Esophagus muscularis mucosa (tissue), 4 donors: ENCODE measurements at regions not wholly inside any gene's neighbourhood (a gene's known extent, or its start where the extent isn't known, plus 50 kb on each side); places are given as distances from the start of the nearest gene placed in this dataset.

Experiments used
- EP300 ChIP-seq: sonication (generic); formaldehyde crosslinking; IDR thresholded peaks from one replicate; pipeline ENCODE4 v1.6.1; 2017; ENCODE audit warnings: antibody characterized with exemption
- POLR2A ChIP-seq: fragments of 450-650 bp; IDR thresholded peaks from one replicate; pipeline ENCODE4 v1.6.1; 2017; ENCODE audit warnings: antibody characterized with exemption, moderate library complexity, mild to moderate bottlenecking, low read depth
- POLR2AphosphoS5 ChIP-seq, 2 donors: sonication (generic); formaldehyde crosslinking; IDR thresholded peaks; one replicate each; pipeline ENCODE4 v1.6.1; 2017; ENCODE audit warnings: antibody characterized with exemption in 2 of 2
- TF ChIP-seq, protein P1 (sequence below), 3 experiments: fragments of 200-600 bp in 2 of 3; fragments of 450-650 bp in 1 of 3; sonication (generic) in 2 of 3; IDR thresholded peaks; one replicate each; pipeline ENCODE4 v1.5.1; 2017 to 2019; ENCODE audit warnings: antibody characterized with exemption in 3 of 3, mild to moderate bottlenecking in 2 of 3, moderate library complexity in 1 of 3

DNA sequence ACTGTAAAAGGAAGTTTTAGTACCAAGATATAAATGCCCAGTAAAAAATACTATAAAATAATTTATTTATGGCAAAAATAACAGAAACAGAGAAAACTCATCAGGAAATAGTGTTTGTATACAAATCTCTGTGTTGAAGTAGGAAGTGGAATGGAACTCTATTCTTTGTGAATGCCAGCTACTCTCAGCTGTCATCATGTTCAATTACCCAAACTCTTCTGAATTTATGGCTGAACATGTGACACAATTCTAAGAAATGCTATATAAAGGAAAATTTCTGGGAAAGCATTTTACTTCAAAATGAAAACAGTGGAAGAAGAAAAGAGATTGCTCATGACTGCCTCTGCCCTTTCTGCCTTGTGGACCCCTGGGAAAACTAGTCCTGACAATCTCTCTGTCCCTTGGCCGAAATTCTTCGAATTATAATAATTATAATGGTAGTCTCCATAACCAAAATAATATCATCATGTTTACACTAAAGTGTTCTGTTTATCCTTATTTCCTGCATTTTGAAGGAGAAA is 522.3 kb upstream of the ST8SIA4 start:
- TF ChIP-seq, protein P1, sequence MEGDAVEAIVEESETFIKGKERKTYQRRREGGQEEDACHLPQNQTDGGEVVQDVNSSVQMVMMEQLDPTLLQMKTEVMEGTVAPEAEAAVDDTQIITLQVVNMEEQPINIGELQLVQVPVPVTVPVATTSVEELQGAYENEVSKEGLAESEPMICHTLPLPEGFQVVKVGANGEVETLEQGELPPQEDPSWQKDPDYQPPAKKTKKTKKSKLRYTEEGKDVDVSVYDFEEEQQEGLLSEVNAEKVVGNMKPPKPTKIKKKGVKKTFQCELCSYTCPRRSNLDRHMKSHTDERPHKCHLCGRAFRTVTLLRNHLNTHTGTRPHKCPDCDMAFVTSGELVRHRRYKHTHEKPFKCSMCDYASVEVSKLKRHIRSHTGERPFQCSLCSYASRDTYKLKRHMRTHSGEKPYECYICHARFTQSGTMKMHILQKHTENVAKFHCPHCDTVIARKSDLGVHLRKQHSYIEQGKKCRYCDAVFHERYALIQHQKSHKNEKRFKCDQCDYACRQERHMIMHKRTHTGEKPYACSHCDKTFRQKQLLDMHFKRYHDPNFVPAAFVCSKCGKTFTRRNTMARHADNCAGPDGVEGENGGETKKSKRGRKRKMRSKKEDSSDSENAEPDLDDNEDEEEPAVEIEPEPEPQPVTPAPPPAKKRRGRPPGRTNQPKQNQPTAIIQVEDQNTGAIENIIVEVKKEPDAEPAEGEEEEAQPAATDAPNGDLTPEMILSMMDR (IDR thresholded peaks at IDR 0.05) = no peak
- TF ChIP-seq POLR2AphosphoS5 (IDR thresholded peaks at IDR 0.05) (no peak), POLR2A (no peak), EP300 (no peak)
